ENCODE measurements at regions not wholly inside any gene's neighbourhood (a gene's known extent, or its start where the extent isn't known, plus 50 kb on each side); places are given as distances from the start of the nearest gene placed in this dataset.

DNA sequence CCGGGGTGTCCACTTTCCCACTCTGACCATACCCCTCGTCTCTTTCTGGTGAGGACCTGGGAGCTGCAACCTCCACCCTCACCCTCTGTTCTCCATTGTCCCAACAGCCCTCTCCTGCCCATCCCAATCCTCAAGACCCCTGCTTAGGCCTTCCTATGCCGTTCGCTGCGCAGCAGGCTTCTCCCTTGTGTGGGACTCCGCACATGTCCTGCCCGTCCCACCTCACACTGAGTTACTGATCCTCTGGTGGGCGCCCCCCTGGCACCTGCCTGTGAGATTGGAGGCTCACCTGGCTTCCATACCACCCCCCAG, 119.5 kb upstream of the SNTG2 start:
- FAIRE-seq (no peak), DNase-seq (ENCODE audit: low spot score) (no peak)

DNA sequence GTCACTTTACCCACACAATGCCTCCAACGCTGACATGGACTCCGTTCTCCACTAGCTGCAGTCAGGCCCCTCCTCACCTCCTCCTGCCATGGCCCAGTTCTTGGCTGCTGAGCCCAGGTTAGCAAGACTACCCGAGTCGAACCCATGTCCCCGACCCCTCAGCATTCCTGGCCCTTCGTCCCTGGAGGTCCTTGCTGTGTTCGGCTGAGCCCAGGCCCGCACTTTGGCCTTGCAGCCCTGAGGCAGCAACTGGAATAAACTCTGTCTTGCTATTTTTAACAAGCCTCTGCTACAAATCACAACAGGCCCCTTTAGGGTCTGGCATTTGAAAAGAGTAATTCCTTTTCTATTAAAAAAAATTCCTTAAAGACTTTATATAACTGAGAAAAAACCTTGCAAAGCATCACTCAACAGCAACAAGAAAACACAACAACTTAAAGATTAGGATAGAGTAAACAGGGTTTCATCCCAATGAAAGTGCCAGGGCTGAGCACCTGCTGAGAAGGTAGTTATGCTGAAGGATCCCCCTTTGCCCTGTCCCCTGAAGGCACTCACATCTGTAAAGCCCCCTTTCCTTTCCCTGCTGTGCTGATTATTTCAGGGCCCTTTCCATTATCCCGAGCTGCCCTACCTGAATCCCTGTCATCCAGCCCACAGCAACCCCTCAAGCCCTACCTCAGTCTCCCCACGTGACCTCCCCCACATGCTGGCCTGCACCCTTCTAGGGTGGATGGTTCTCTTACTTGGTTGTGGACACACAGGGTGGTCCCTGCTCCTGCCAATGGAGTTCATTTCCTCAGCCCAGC, 120.0 kb upstream of the SNTG2 start:
- FAIRE-seq, result no peak
- no peak for DNase-seq (ENCODE audit: low spot score)

DNA sequence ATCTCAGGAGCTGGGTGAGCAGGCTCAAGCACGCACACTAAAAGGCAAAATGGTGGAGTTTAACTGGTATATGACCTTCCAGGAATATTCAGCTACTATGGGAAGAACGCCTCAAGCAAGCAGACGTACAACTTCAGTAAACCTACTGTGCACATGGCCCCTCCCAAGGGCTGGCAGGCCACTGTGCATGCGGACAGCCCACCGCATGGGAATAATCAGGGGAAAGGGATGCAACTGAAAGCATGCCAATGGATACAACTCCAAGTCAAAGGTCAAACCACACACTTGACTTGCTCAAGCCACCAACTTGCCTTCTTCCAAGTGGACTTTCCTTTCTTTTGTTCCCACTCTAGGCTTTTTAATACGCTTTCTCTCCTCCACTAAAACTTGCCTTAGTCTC, 121.6 kb upstream of the SNTG2 start:
- DNase-seq (ENCODE audit: low spot score) (no peak), FAIRE-seq (no peak)

DNA sequence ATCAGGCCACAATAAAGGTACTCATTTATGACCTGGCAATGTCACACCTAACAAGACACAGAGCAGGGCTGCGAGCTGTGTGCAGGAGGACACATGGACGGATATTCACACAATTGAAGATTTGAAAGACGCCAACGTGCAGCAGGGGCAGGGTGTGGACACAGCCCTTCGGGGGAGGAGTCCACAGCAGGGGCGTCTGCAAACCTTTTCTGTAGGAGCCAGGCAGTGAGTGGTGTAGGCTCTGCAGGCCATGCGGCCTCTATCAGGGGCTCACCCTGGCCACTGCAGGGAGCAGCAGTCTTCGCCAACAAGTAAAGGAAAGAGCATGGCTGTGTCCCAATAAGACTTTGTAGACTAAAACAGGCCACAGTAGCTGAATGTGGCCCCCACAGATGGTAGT, 125.7 kb upstream of the SNTG2 start:
- no peak for FAIRE-seq
- DNase-seq (ENCODE audit: low spot score), result no peak

DNA sequence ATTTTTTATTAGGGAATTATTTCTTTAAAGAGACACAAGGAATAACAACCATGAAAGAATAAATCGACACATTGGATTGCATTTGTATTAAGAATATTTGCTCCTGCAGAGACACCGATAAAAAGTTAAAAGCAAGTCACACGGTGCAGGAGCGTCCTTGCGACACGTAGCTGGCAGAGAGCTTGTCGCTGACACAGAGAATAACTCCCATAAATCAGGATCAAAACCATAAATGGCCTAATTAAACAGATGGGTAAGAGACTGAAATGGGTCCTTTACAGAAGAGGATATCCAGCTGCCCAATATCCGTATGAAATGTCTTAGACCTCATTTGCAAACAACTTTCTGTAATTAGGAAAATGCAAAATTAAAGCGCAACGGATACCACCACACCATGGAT, 126.1 kb upstream of the SNTG2 start:
- DNase-seq (ENCODE audit: low spot score) (no peak), FAIRE-seq (no peak)

DNA sequence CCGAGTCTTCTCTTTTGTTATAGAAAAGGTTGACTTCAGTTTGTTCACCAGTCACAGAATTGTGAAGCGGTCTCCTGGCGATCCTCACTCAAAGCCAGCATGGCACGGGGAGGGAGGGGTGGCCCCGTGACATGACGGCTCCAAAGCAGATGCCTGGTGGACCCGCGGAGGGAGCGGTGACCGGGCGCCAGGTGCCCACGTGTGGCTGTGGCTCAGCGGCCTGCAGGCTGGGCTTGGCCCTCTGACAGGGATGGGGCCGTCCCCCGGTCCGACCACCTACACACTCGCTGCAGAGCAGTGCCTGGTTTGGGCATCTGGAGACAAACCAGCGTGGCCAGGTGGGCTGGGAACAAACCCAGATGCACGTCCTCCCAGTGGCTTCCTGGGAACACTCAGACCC, 129.1 kb upstream of the SNTG2 start:
- DNase-seq (ENCODE audit: low spot score), result no peak
- no peak for FAIRE-seq

DNA sequence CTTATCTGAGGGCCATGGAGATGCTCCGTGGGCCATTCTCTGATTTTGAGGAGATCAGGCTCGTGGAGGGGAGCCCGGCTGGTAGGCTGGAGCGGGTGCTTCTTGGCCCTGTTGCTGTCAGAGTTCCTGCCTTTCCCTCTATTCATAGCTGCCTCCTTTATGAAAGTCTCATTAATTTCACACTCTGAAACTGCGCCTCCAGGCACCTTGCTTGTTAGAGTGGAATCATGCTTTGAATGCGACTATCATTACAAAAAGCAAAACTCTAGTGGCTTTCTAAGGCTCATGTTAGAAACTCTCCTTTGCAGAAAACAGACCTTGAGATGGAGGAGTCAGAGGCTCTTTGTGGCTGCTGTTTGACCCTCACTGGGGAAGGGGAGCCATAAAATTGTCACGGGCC, 131.0 kb upstream of the SNTG2 start:
- DNase-seq (ENCODE audit: low spot score) (no peak), FAIRE-seq (no peak)

DNA sequence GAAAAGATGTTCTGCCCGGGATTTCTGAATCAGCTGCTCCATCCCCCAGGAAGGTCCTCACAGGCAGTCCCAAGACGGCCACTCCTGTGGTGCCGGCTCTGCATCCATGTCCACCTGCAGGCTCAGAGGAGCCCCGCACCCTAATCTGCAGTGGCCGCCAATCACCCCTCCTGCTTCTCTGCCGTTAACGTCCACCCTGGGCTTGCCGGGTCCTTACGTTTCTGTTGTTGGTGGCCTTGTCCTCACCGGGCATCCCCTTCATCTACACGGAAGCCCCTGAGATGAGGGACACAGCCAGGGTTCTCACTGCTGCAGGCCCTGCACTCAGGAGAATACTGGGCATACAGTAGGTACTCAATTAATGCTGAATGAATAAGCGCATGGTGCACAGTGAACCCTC, 131.5 kb upstream of the SNTG2 start:
- DNase-seq (ENCODE audit: low spot score) (no peak), FAIRE-seq (no peak)

DNA sequence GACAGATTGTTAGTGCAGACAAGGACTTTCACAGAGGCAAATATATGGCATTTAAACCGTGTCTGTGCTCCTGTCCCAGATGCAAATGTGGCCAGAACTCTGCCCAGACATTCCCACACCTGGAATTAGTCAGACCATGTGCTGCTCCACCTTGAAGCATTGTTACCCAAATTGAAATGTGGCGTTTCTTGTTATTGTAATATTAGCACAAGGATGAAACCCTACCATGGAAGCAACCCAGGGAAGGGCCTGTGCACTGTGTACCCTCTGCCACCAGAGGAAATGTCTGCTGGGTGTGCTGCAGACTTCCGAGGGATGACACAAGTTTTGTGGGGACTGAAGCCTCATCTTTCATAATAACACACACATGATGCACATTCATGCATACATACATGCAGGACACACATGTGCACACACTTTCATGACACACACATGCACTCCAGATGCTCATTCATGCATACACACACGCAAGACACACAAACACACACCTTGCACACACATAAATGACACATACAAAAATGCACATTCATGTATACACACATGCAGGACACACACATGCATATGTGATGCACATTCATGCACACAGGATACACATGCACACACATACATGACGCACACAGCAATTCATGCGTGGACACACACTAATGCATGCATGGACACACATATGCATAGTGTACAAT, 133.2 kb upstream of the SNTG2 start:
- no peak for FAIRE-seq

DNA sequence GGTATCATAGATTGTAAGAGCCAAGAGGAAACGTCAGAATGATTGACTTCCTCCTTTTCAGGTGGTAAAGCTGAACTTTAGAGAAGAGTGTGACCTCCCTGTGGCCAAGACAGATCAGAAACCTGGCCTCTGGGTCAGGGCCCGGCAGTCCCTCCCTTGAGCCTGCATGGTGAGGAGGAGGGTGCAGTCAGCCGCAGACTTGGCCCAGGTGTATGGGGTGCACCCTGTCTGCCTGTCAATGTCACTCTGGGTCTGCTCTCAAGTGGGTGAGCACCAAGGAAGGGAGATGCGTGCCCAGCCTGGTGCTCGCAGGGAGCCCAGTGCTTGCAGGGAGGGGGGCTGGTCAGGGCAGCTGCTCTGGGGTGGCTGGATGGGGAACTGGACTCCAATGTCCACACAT, 134.4 kb upstream of the SNTG2 start:
- FAIRE-seq, result no peak
- no peak for DNase-seq (ENCODE audit: low spot score)

More for the DNA sequence above, 133.2 kb upstream of the SNTG2 start:
- DNase-seq (ENCODE audit: low spot score), result no peak

DNA sequence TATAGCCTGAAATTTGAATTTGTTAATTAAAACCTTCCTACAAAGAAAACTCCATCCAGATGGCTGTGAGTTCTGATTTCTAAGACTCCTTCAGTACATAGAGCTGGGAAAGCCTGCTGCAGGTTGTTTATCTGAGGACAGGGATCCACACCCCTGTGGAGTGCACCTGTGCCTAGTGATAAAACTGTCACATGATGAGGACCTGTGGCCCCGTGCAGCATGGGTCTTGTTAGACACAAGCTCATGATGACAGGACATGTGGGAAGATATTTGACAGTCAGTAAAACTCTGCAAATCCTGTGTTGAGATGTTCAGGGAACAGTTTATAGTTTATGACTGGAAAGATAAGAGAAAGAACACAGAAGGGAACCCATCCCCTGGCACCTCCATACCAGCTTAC, 133.2 kb upstream of the TMEM18 start:
- no peak for FAIRE-seq
- DNase-seq (ENCODE audit: low spot score), result no peak

DNA sequence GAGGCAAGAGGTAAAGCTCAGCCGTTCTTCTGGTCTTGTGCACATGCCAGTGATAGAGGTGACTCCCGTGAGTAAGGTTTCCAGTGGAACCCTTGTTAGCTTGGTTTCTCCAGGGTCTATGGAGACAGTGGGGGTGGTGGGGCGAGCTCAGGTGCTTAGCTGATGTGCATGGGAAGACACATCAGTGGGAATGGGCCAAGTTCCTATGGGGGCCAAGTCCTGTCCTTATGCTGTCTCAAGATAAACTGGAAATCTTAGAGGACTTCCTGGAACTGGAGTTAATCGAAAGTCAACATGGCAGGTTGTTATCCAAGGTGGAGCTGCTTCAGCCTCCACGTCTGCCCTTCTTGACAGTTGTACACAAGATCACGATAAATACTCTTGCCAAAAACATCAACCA, 130.1 kb upstream of the TMEM18 start:
- DNase-seq (ENCODE audit: low spot score) (no peak), FAIRE-seq (no peak)

DNA sequence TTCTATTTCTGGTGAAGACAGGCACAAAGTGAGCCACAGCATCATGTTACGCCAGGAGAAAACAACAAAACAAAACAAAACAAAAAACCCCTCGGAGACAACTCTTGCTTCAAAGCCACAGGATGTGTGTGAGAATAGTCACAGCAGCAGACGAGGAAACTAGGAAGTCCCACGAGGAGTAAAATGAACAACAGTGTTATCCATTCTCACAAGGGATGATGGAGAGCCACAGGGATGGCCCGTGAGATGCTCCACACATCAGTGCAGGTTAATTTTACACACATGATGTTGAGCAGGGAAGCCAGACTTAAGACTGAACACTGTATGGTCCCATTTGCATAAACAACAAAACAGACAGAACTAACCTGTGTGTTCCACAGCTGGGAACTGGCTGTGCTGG, 128.5 kb upstream of the TMEM18 start:
- FAIRE-seq (no peak), DNase-seq (ENCODE audit: low spot score) (no peak)

DNA sequence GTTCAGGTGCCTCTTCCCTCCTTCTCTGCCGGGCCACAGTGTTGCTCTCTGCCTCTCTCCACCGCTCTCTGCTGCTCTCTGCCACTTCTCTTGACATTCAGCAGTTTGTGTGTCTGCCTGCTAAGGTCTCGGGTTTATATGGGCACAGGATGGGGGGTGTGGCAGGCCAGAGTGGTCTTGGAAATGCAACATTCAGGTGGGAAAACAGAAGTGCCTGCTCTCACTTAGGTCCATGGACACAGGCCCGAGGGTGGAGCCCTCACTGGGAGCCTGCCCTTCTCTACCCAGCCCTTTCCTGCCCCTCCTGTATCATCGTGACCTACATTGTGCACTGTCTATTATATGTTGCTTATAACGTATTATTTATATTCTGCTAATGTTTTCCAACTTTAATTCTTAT, 120.8 kb upstream of the TMEM18 start:
- DNase-seq (ENCODE audit: low spot score) (no peak), FAIRE-seq (no peak)

DNA sequence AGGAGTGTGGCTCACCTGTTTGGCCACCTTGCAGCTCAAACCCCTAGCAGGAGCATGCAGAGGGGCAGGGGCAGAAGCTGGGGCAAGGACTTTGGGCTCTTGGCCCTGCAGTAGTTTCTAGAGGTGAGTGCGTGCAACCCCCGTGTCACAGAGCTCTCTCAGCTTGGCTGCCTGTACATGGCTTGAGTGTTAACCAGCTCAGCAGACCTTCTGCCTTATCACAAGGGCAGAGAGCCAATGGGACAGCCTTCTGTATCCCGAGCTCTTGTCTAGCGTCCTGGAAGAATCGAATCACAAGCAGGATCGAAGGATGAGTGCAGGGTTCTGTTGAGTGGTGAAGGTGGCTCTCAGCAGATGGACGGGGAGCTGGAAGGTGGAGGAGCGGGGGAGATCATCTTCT, 120.3 kb upstream of the TMEM18 start:
- no peak for FAIRE-seq
- no peak for DNase-seq (ENCODE audit: low spot score)

DNA sequence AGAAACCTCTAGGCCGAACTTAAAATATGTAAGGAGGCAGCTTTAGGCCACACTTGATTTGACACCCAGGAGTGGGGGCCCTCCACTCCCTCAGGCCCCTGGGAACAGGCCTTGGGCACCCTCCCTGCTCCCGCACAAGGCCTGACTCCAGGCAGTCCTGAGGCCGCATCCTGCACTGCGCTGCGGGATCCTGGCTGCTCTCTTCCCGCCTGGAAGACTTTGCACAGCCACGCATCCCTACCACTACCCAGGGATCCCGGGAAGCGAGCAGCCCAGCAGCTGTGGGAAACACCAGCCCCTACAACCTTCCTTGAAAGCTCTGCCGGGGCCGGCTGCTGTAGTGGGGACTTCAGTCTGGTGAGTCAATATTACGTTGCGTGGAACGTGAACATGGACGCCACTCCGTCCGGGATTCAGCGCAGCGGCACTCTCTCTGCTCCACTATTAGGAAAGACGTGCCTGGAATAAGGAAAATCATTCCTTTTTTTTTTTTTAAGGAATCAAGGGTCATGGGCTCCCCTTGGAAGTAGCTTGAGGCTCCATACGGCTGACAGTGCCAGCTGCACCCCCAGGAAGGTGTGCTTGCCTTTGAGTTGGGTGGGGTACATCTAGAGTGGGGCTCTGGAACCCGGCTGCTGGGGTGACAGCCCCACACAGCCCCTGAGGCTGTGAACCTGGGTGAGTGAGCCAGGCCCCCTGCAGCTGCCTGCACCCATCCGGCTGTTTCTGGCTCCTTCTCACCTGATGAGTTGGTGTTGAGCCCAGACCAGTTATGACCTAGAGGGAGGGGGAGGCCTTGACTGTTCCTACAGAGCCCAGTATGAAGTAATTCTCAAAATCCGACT, 119.2 kb upstream of the TMEM18 start:
- no peak for DNase-seq (ENCODE audit: low spot score)
- no peak for FAIRE-seq

DNA sequence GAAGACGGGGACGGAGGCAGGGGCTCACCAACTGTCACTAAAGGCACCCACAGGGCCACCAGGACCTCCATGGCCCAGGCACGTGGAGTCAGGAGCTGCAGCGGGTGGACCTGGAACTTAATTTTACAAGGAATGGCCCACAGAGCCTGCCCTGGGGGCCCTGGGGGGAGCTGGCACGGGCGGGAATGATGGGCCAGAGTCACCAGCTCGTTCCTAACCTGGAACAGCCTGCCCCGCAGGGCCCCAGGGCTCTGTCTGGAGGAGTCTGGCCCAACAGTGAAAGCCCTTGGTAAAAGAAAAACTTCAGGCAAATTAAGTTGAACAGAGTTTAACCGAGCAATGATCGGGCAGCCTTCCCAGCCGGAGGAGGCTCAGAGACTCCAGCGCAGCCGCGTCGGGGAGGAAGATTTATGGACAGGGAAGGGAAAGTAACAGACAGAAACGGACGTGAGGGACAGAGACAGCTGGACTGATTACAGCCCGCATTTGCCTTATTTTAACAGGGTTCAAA, 118.4 kb upstream of the TMEM18 start:
- no peak for DNase-seq (ENCODE audit: low spot score)
- no peak for FAIRE-seq

DNA sequence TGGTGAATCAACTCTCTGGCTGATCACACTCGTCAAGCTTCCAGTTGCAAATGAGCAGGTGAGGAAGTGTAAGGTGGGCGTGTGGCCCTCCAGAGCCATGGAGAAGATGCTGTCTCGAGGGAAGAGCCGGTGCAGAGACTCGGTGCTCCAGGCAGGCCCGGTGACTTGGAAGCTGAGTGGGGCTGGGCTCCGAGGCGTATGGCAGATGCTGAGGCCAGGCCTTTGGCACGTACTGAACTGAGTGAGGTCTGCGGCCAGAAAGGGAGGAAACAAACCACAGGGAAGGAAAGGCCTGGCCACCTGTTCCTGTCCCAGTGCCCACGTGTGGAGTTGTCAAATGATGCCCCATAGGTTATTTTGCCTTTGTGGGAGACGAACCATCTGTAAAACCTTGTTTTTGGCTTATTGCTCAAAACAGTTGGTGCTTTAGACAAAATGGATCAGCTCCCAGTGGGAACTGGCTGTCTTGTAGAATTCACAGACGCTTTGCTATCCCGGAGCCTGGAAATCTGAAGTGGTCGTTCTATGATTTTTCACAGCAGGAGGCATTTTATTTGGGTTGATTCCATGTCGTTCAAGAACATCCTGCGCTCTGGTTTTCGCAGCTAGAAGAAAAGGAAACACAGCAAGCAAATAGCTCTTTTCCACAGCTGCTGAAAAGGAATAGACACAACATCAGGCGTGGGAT, 117.5 kb upstream of the TMEM18 start:
- FAIRE-seq, result no peak
- DNase-seq (ENCODE audit: low spot score), result no peak

DNA sequence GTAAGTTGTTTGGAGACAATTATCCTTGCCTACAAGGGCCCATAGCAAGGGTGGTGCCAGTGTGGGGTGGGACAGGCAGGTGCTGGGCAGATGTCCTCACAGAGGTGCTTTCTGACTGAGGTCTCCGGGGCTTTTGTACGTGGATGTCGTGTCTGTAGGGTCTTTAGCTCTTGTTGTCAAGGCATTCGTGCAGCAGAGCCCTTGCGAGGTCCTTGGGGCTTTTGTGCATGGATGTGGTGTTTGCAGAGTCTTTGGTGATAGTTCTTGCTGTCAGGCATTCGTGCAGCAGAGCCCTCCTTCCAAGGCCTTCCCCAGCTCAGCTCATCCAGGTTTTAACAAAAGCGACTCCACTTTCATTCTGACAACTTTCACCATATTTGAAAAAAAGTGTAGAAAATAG, 116.0 kb upstream of the TMEM18 start:
- DNase-seq (ENCODE audit: low spot score) (no peak), FAIRE-seq (no peak)

DNA sequence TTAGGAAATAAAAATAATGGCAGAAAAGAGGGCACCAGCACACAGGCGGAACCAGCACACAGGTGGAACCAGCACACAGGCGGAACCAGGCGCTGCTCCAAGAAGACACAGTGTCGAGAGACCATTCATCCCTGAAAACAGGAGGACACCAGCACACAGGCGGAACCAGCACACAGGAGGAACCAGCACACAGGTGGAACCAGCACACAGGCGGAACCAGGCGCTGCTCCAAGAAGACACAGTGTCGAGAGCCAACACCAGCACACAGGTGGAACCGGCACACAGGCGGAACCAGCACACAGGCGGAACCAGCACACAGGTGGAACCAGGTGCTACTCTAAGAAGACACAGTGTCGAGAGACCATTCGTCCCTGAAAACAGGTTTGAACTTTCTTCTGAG, 115.5 kb upstream of the TMEM18 start:
- DNase-seq (ENCODE audit: low spot score) (no peak), FAIRE-seq (no peak)

DNA sequence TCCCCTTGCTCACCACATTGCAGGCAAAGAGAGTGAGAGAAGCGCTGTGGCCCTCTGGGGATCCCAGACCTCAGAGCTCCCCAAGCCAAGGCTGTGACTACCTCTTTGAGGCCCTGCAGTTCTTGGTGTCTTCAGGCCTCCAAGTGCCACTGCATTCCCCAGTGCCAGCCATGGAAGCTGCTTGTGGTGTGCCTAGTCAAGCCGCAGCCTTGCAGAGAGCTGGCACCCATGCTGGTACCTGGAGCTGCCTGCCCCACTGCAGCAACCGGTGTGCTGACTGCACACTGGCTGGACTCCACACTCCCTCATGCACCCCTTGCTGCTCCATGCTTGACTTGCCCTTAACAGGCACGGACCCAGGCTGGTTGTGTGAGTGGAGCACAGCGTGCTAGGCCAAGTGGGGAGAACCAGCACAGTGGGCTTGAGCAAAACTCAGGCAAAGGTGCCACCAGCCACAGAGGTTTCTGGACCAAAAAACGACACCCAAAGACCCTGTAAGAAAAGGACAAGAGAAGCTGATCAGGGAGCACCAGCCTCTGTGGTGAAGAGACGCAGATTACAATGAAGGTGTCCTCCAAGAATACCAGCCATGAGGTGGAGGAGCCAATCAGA, 113.5 kb upstream of the TMEM18 start:
- FAIRE-seq, result no peak

More for the DNA sequence above, 113.5 kb upstream of the TMEM18 start:
- no peak for DNase-seq (ENCODE audit: low spot score)
